T-helper 2 cell (primary cell): ENCODE measurements at regions not wholly inside any gene's neighbourhood (a gene's known extent, or its start where the extent isn't known, plus 50 kb on each side); places are given as distances from the start of the nearest gene placed in this dataset.
"Not testable (repeated sequence)": the region's sequence is repeated elsewhere in the genome, so short reads cannot be mapped to it uniquely, and the experiment has no call there.

Experiments
- DNase-seq, 5 experiments: peaks; one replicate each; pipeline versions ENCODE4 v3.0.0 to v3.0.0-alpha.2; 2012 to 2022

DNA sequence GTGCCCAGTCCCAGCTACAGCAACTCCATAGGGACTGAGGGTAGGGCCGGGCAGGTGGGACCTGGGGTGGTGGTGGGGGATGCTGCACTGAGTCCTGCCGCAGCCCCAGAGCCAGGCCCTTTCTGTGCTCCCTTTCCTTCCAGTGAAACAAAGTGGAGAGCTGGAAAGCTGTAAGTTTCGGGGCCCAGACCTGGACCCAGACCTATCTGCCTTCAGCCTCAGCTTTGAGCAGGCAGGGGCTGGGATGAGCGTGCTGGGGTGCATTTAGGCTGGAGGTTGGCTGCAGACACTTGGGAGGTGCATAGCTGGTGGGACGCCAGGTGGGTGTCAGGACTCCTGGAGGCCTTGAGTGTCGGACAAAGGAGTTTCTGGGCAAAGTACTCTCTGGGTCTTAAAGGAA is 92.7 kb upstream of the C1orf174 start:
- DNase-seq = no peak

GRCh38 chr1:3993619-3994375 is 93.7 kb upstream of the C1orf174 start:
- DNase-seq = no peak

- DNase-seq = no peak
These were observed 95.2 kb upstream of the C1orf174 start for GRCh38 chr1:3995141-3995780.

- DNase-seq = no peak
These were observed 97.0 kb upstream of the C1orf174 start for GRCh38 chr1:3996846-3997705.

DNA sequence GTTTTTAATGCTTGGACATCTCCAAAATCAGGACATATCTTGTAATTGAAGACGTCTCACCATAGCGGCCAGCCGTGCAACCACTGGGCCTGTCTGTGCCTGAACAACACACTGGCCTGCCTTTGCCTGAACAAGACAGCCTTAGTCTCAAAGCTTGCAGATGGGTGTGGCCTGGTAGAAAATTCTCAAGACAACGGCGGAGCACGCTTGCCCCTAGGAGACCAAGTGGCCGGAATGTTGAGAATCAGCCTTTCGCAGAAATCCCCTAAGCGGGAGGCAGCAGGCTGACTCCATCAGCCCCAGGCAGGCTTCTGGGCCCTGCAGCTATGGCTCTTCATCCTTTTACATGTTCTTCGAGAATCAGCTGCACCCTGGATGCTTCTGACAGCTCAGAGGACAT is 98.0 kb upstream of the C1orf174 start:
- DNase-seq = no peak

GRCh38 chr1:3999514-3999913 is 99.4 kb upstream of the C1orf174 start:
- DNase-seq = not testable (repeated sequence)

GRCh38 chr1:3999941-4000735 is 100.1 kb upstream of the C1orf174 start:
- no peak for DNase-seq

DNA sequence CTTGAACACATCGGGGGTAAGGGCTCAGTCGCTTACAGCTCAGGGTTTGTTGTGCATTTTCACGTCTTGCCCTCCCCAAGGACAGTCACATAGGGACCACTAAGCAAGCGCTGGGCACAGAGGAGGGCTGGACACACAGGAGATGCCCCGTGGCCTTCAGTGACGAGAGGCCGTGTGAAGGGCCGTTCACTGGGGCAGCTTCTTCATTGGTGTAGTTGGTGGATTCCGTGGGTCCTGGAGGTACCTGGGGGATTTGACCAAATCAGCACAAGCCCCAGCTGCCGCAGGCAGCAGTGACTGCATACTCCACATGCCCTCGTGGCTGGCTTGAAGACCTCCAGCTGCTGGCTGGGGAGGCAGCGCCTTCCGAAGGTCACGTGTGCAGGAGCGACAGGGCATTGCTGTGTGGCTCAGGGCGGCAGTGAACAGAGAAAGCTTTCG is 100.8 kb upstream of the C1orf174 start:
- no peak for DNase-seq

DNA sequence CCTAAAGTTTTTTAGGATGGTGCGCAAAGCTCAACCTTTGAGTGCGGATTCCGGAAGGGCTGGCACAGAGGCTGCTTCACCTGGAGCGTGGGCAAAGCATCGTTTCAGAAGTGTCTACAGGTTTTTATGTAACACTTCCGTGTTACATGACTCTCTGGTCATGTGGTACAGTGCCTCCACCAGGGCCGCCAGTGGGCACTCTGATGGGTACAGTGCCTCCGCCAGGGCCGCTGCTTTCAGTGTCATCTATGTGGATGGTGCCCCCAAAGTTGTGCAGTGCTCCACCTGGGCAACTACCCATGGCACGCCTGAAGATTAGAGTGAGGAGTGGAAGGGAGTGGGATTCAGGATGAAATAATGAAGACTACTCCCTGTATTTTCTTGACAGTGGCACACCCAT is 101.4 kb upstream of the C1orf174 start:
- DNase-seq = no peak

- no peak for DNase-seq
These were observed 102.0 kb upstream of the C1orf174 start for GRCh38 chr1:4002061-4002521.

- DNase-seq = no peak
These were observed 102.7 kb upstream of the C1orf174 start for GRCh38 chr1:4002741-4003140.

- DNase-seq = no peak
These were observed 103.9 kb upstream of the C1orf174 start for GRCh38 chr1:4003846-4004505.

- DNase-seq = no peak
These were observed 104.8 kb upstream of the C1orf174 start for GRCh38 chr1:4004635-4005430.

DNA sequence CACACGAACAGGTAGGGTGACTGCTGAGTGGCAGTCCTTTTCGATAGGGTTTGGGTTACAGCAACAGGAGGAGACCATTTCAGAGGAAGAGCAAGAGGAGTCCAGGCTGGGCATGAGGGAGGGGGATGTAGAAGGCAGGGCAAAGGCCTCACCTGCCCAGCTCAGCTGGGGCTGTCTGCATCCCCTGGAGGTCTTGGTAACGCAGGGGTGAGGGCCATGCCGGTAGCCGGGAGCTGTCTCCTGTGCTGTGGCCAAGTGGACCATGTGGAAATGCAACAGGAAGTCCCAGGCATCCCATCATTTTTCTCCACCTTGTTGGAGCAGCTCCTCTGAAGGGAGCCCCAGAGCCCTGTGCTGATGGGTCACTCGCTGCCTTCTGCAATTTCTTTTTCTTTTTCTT is 105.4 kb upstream of the C1orf174 start:
- DNase-seq = no peak

- DNase-seq = no peak
These were observed 106.8 kb upstream of the C1orf174 start for GRCh38 chr1:4006676-4007374.

DNA sequence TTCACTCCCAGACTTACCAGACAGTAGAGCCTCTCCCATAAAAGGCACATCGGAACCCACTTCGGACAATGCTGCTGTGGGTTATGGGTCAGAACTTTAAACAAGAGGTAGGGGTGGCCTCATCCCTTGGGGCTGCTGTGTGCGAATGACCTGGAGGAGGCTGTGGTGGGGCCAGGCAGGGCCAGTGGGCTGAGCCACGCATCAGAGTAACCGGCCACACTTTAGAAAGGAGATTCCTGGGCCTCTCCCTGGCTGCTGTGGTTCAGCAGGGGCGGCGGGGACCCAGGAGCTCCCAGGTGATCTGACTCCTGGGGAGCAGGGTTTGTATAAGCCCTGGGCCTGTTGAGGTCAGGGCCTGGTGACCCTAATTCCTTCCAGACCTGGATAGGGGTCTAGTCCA is 110.2 kb upstream of the C1orf174 start:
- DNase-seq = no peak

GRCh38 chr1:4010814-4011605 is 110.9 kb upstream of the C1orf174 start:
- DNase-seq = no peak

DNA sequence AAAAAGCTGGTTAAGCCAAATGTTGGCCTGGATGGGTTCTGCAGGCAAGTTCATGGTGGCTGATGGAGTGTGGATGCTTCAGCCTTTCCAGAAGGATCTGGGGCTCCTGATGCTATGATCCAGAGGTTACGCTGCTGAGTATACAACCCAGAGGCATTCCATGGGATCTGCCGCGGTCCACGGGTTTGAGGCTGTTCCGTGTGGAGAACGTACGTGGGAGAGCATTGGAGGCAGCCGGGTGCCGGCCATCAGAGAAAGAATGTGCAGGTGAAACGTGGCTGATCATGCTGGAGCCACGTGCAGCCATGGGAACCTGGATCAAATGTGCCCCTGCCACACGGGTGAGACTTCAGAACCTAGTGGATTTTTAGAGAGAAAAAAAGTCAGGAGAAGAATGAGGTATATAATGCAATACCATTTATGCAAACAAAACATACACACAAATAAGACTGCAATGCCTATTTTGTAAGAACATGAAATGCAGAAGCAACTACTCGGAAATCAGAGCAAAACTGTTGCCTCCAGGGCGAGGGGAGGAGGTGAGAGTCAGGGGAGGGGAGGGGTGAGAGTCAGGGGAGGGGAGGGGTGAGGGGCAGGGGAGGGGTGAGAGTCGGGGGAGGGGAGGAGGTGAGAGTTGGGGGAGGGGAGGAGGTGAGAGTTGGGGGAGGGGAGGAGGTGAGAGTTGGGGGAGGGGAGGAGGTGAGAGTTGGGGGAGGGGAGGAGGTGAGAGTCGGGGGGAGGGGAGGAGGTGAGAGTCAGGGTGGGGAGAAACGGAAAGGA is 116.5 kb upstream of the C1orf174 start:
- DNase-seq = no peak
